ENCODE measurements at regions not wholly inside any gene's neighbourhood (a gene's known extent, or its start where the extent isn't known, plus 50 kb on each side); places are given as distances from the start of the nearest gene placed in this dataset.

- TF ChIP-seq CTCF (IDR thresholded peaks at IDR 0.05) = no peak
- no peak for TF ChIP-seq POLR2A (IDR thresholded peaks at IDR 0.05)
Observed at GRCh38 chr2:200186002-200186401, 120.5 kb upstream of the SPATS2L start.

Data from transverse colon (tissue), 3 donors.